ENCODE measurements at regions not wholly inside any gene's neighbourhood (a gene's known extent, or its start where the extent isn't known, plus 50 kb on each side); places are given as distances from the start of the nearest gene placed in this dataset.

- TF ChIP-seq CTCF (IDR thresholded peaks at IDR 0.05) (no peak), POLR2A (IDR thresholded peaks at IDR 0.05) (no peak), EP300 (IDR thresholded peaks at IDR 0.05; ENCODE audit: low read depth) (no peak), POLR2AphosphoS5 (IDR thresholded peaks at IDR 0.05) (no peak)
These were observed 516.6 kb upstream of the MEF2C start for GRCh38 chr5:89399548-89399947.
